Panc1 (cell line): ENCODE measurements at regions not wholly inside any gene's neighbourhood (a gene's known extent, or its start where the extent isn't known, plus 50 kb on each side); places are given as distances from the start of the nearest gene placed in this dataset.

Source experiments
- ATAC-seq: fragments of 200-7000 bp; cut with Tn5 transposase; 2 replicates; pipeline ENCODE4 v1.9.1; 2020; ENCODE audit warnings: mild to moderate bottlenecking, moderate library complexity
- BruUV-seq: library from RNA; stranded (reverse); fragments of 400-500 nt; replicated peaks from 2 replicates; lab custom pipeline; 2021; lab: Mats Ljungman, UMichigan
- CTCF ChIA-PET: fragments of 300-600 bp; sonication (Branson Sonifier 250); formaldehyde crosslinking; loops from one replicate; lab custom pipeline; 2022; ENCODE audit warnings: antibody characterized with exemption; lab: Charles Lee
- POLR2A ChIA-PET: fragments of 300-600 bp; sonication (Branson Sonifier 250); formaldehyde crosslinking; loops from one replicate; lab custom pipeline; 2022; ENCODE audit warnings: antibody characterized with exemption; lab: Charles Lee
- DNase-seq: peaks from one replicate; pipeline ENCODE4 v3.0.0-alpha.2; 2010; ENCODE audit warnings: low read depth, low spot score
- H3K27ac ChIP-seq: 2 replicates; pipeline ENCODE4 v1.5.1; 2011; ENCODE audit warnings: mild to moderate bottlenecking, low read length, inconsistent platforms
- H3K27me3 ChIP-seq: fragments of 200-500 bp; sonication (Bioruptor generic); 2 replicates; pipeline ENCODE4 v1.6.0; 2014; ENCODE audit warnings: low read length, inconsistent platforms; ENCODE audit not compliant: control insufficient read depth, insufficient read depth
- H3K36me3 ChIP-seq: fragments of 200-500 bp; sonication (Bioruptor generic); 2 replicates; pipeline ENCODE4 v1.5.1; 2014; ENCODE audit warnings: inconsistent platforms, mild to moderate bottlenecking, low read length, moderate library complexity; ENCODE audit not compliant: control insufficient read depth, insufficient read depth
- H3K4me1 ChIP-seq: 2 replicates; pipeline ENCODE4 v1.5.1; 2011; ENCODE audit warnings: inconsistent platforms, mild to moderate bottlenecking, low read length, moderate library complexity; ENCODE audit not compliant: control insufficient read depth, insufficient read depth
- H3K4me3 ChIP-seq, 2 experiments: 2 replicates each; pipeline ENCODE4 v1.5.1; 2011 to 2012; ENCODE audit warnings: low read depth in 2 of 2, low read length in 2 of 2, mild to moderate bottlenecking in 2 of 2, inconsistent platforms in 1 of 2, moderate library complexity in 1 of 2
- H3K9me3 ChIP-seq: fragments of 200-500 bp; sonication (Bioruptor generic); 2 replicates; pipeline ENCODE4 v1.5.1; 2014; ENCODE audit warnings: low read depth, mild to moderate bottlenecking, inconsistent platforms, low read length, moderate library complexity; ENCODE audit not compliant: control insufficient read depth, insufficient read depth
- CTCF ChIP-seq: fragments of 450-650 bp; IDR thresholded peaks from 2 replicates; pipeline ENCODE4 v1.5.1; 2017; ENCODE audit warnings: mild to moderate bottlenecking
- POLR2AphosphoS5 ChIP-seq: IDR thresholded peaks from 2 replicates; pipeline ENCODE4 v1.6.1; 2012; ENCODE audit warnings: mild to moderate bottlenecking, low read depth, low read length, moderate library complexity
- REST ChIP-seq, 2 experiments: IDR thresholded peaks; 2 replicates each; pipeline ENCODE4 v1.6.1; 2011 to 2012; ENCODE audit warnings: low read depth in 2 of 2, control low read depth in 1 of 2, low read length in 1 of 2, mild to moderate bottlenecking in 1 of 2, moderate library complexity in 1 of 2; ENCODE audit not compliant: insufficient read depth in 1 of 2
- SIN3A ChIP-seq: IDR thresholded peaks from 2 replicates; pipeline ENCODE4 v1.6.1; 2012; ENCODE audit warnings: low read depth, mild to moderate bottlenecking, low read length, moderate library complexity, borderline replicate concordance; ENCODE audit not compliant: insufficient read depth
- TCF7L2 ChIP-seq: IDR thresholded peaks from 2 replicates; pipeline ENCODE4 v1.6.1; 2011; ENCODE audit warnings: mild to moderate bottlenecking, low read depth, low read length, inconsistent platforms
- in situ Hi-C: cut with HindIII; loops from 2 replicates; pipeline ENCODE4 v1.10.0; 2016; ENCODE audit warnings: low sequenced_read_pairs, low pct_unique_long_range_greater_than_20kb
- intact Hi-C: fragments of 100-400 bp; cut with micrococcal nuclease; formaldehyde crosslinking; loops from one replicate; pipeline ENCODE4 v1.10.0; 2022; ENCODE audit not compliant: unreplicated experiment

- intact Hi-C loops, result loop anchor here (2.0 to 10.0 kb wide), 3 partner anchors 111 to 463 kb away; no protein-coding TSS in a partner anchor
- BruUV-seq, result no TSS peak
- Histone ChIP-seq H3K27me3 (peaks cover 8% of the 10 kb centered on the region), H3K4me1 (no peaks in the 10 kb centered on the region), H3K4me3 (no peak overlapping the region), H3K36me3 (no peaks in the 10 kb centered on the region), H3K27ac (no peak overlapping the region), H3K9me3 (no peaks in the 10 kb centered on the region)
- TF ChIP-seq REST (IDR thresholded peaks at IDR 0.05; ENCODE audit: insufficient read depth in 1 of 2, low read depth in 2 of 2, low read length in 1 of 2) (no peak), TCF7L2 (no peak), SIN3A (no peak), POLR2AphosphoS5 (no peak), CTCF (no peak)
- DNase-seq, result no peak
- ATAC-seq, result no peak
- CTCF ChIA-PET, result interaction anchor here (1.5 kb wide), 1 partner anchor 234 kb away, joined by 5 read pairs; no protein-coding TSS in a partner anchor
- in situ Hi-C loops, result no loop called here
- POLR2A ChIA-PET, result no interaction called here
Observed at GRCh38 chr1:5511381-5512097, 480.7 kb downstream of the NPHP4 start.

- Histone ChIP-seq H3K4me3 (no peak overlapping the region), H3K27me3 (peaks cover 11% of the 10 kb centered on the region), H3K27ac (no peak overlapping the region), H3K9me3 (no peaks in the 10 kb centered on the region), H3K36me3 (no peaks in the 10 kb centered on the region), H3K4me1 (no peaks in the 10 kb centered on the region)
- intact Hi-C loops (loop anchor here (2.0 to 10.0 kb wide), 3 partner anchors 112 to 465 kb away; no protein-coding TSS in a partner anchor), in situ Hi-C loops (no loop called here)
- ATAC-seq (peak; percentile 85), DNase-seq (peak; percentile 42)
- ChIA-PET POLR2A (no interaction called here), CTCF (interaction anchor here (0.6 to 1.5 kb wide), 4 partner anchors 23 to 236 kb away, joined by 3 to 7 read pairs (median 4); no protein-coding TSS in a partner anchor)
- TF ChIP-seq POLR2AphosphoS5, result no peak
- no peak for TF ChIP-seq TCF7L2
- TF ChIP-seq CTCF, result peak; percentile 96
- no peak for TF ChIP-seq SIN3A
- BruUV-seq, result no TSS peak
Observed at GRCh38 chr1:5509664-5510452, 482.4 kb downstream of the NPHP4 start.
